Spleen (tissue), 11 donors: ENCODE measurements at regions not wholly inside any gene's neighbourhood (a gene's known extent, or its start where the extent isn't known, plus 50 kb on each side); places are given as distances from the start of the nearest gene placed in this dataset.

ENCODE experiments used
- DNase-seq: peaks from one replicate; pipeline ENCODE4 v3.0.0-alpha.2; 2020
- H3K27ac ChIP-seq, 8 donors: fragments of 200-600 bp; sonication (generic) in 7 of 8; 1 replicate in 4 of 8; 2 replicates in 4 of 8; pipeline versions ENCODE4 v1.5.0 to v1.8.0; 2016 to 2021; ENCODE audit warnings: inconsistent platforms in 4 of 8, mild to moderate bottlenecking in 4 of 8, moderate library complexity in 1 of 8
- H3K27me3 ChIP-seq, 7 donors: fragments of 200-600 bp; sonication (generic) in 6 of 7; replicated peaks in 1 of 7; 1 replicate in 4 of 7; 2 replicates in 3 of 7; pipeline versions ENCODE4 v1.5.0 to v1.8.0; 2016 to 2021; ENCODE audit warnings: inconsistent platforms in 3 of 7, mild to moderate bottlenecking in 1 of 7
- H3K36me3 ChIP-seq, 6 donors: fragments of 200-600 bp; sonication (generic) in 5 of 6; 1 replicate in 4 of 6; 2 replicates in 2 of 6; pipeline versions ENCODE4 v1.5.0 to v1.8.0; 2016 to 2021; ENCODE audit warnings: inconsistent platforms in 2 of 6
- H3K4me1 ChIP-seq, 6 donors: fragments of 200-600 bp; sonication (generic) in 5 of 6; 1 replicate in 3 of 6; 2 replicates in 3 of 6; pipeline versions ENCODE4 v1.5.0 to v1.8.0; 2016 to 2021; ENCODE audit warnings: inconsistent platforms in 3 of 6
- H3K4me3 ChIP-seq, 8 donors: fragments of 200-600 bp; sonication (generic) in 7 of 8; 1 replicate in 4 of 8; 2 replicates in 4 of 8; pipeline versions ENCODE4 v1.5.0 to v1.8.0; 2016 to 2021; ENCODE audit warnings: inconsistent platforms in 4 of 8, mild to moderate bottlenecking in 4 of 8, moderate library complexity in 2 of 8
- H3K9me3 ChIP-seq, 8 donors: fragments of 200-600 bp; sonication (generic) in 7 of 8; 1 replicate in 4 of 8; 2 replicates in 4 of 8; pipeline versions ENCODE4 v1.5.0 to v1.8.0; 2016 to 2021; ENCODE audit warnings: inconsistent platforms in 4 of 8
- CTCF ChIP-seq, 11 experiments: fragments of 200-600 bp in 7 of 11; fragments of 450-650 bp in 4 of 11; sonication (generic) in 4 of 11; IDR thresholded peaks in 8 of 11; conservative IDR thresholded peaks in 3 of 11; 1 replicate in 7 of 11; 2 replicates in 4 of 11; pipeline versions ENCODE4 v1.4.0 to v1.8.0; 2016 to 2021; ENCODE audit warnings: antibody characterized with exemption in 11 of 11, inconsistent platforms in 4 of 11, mild to moderate bottlenecking in 1 of 11
- POLR2A ChIP-seq, 3 donors: fragments of 450-650 bp; IDR thresholded peaks; one replicate each; pipeline ENCODE4 v1.5.1; 2017; ENCODE audit warnings: antibody characterized with exemption in 3 of 3, mild to moderate bottlenecking in 1 of 3
- POLR2AphosphoS5 ChIP-seq, 3 donors: sonication (generic); formaldehyde crosslinking; IDR thresholded peaks; one replicate each; pipeline ENCODE4 v1.5.1; 2017; ENCODE audit warnings: antibody characterized with exemption in 3 of 3
- WGBS, 5 donors: extraction: QIAGEN DNeasy Blood & Tissue Kit in 3 of 5; methylation state at CpG; one replicate each; pipeline versions ENCODE4 v1.1.5 to v1.1.7; 2013 to 2018; 5-methylcytosine and 5-hydroxymethylcytosine counted together
- intact Hi-C: fragments of 100-400 bp; cut with DNase I; formaldehyde crosslinking; loops from one replicate; pipeline ENCODE4 v1.15.0; 2023; ENCODE audit warnings: low total_unique reads
- donor health status: healthy with polysubstance abuse.
- donor health status: DM: no; HTN: no; CAD: no; lungs with moderate emphysema.
- donor health status: DM: no; HTN: no; CAD: no.
- donor health status: Bipolar disorder and iron deficiency.
- donor health status: healthy.
- donor health status: DM: no; HTN: no; CAD: no.
- donor health status: DM: yes; HTN: yes; CAD: no.

GRCh38 chr2:53252115-53252514 is 515.5 kb upstream of the CHAC2 start:
- Histone ChIP-seq H3K27me3 (no peaks in the 10 kb centered on the region), H3K36me3 (no peaks in the 10 kb centered on the region), H3K4me3 (no peak overlapping the region), H3K9me3 (no peaks in the 10 kb centered on the region), H3K27ac (no peak overlapping the region), H3K4me1 (no peaks in the 10 kb centered on the region)
- WGBS, 5 donors = 0 to 85% (median 83%) methylated on average over 1 of the region's 1 CpG
- DNase-seq = no peak
- intact Hi-C loops = no loop called here
- TF ChIP-seq POLR2A (IDR thresholded peaks at IDR 0.05) (no peak), CTCF (IDR thresholded peaks at IDR 0.05 in 8 of 11, conservative IDR thresholded peaks at IDR 0.05 in 3 of 11) (no peak), POLR2AphosphoS5 (IDR thresholded peaks at IDR 0.05) (no peak)

- Histone ChIP-seq H3K27me3 (no peaks in the 10 kb centered on the region), H3K27ac (peak overlapping the region in 5 of 8 donors; percentile 7 to 52 (median 33)), H3K36me3 (no peaks in the 10 kb centered on the region), H3K4me1 (no peaks in the 10 kb centered on the region), H3K9me3 (no peaks in the 10 kb centered on the region), H3K4me3 (no peak overlapping the region)
- no peak for TF ChIP-seq POLR2A (IDR thresholded peaks at IDR 0.05)
- TF ChIP-seq CTCF (IDR thresholded peaks at IDR 0.05 in 8 of 11, conservative IDR thresholded peaks at IDR 0.05 in 3 of 11) = no peak
- TF ChIP-seq POLR2AphosphoS5 (IDR thresholded peaks at IDR 0.05) = no peak
- DNase-seq = no peak
- WGBS, 5 donors = 67 to 80% (median 79%) methylated on average over 6 of the region's 6 CpGs
- intact Hi-C loops = no loop called here
Observed at GRCh38 chr2:53247956-53248735, 519.5 kb upstream of the CHAC2 start.

- H3K27ac ChIP-seq = no peak overlapping the region
- intact Hi-C loops = no loop called here
- no peaks in the 10 kb centered on the region for H3K36me3 ChIP-seq
- H3K4me3 ChIP-seq = no peak overlapping the region
- H3K9me3 ChIP-seq = no peaks in the 10 kb centered on the region
- H3K27me3 ChIP-seq = no peaks in the 10 kb centered on the region
- DNase-seq = no peak
- TF ChIP-seq POLR2A (IDR thresholded peaks at IDR 0.05) (no peak), POLR2AphosphoS5 (IDR thresholded peaks at IDR 0.05) (no peak), CTCF (IDR thresholded peaks at IDR 0.05 in 8 of 11, conservative IDR thresholded peaks at IDR 0.05 in 3 of 11) (no peak)
- H3K4me1 ChIP-seq = no peaks in the 10 kb centered on the region
Observed at GRCh38 chr2:53243430-53243829, 524.2 kb upstream of the CHAC2 start.

GRCh38 chr2:53242090-53242489 is 525.5 kb upstream of the CHAC2 start:
- no peak overlapping the region for H3K27ac ChIP-seq
- no peak overlapping the region for H3K4me3 ChIP-seq
- H3K4me1 ChIP-seq = no peaks in the 10 kb centered on the region
- DNase-seq = no peak
- TF ChIP-seq POLR2AphosphoS5 (IDR thresholded peaks at IDR 0.05) = no peak
- TF ChIP-seq CTCF (IDR thresholded peaks at IDR 0.05 in 8 of 11, conservative IDR thresholded peaks at IDR 0.05 in 3 of 11) = no peak
- no peak for TF ChIP-seq POLR2A (IDR thresholded peaks at IDR 0.05)
- H3K36me3 ChIP-seq = no peaks in the 10 kb centered on the region
- 53 to 90% (median 74%) methylated on average over 2 to 3 of the region's 3 CpGs for WGBS, 5 donors
- intact Hi-C loops = no loop called here
- no peaks in the 10 kb centered on the region for H3K27me3 ChIP-seq
- H3K9me3 ChIP-seq = no peaks in the 10 kb centered on the region
